Transverse colon (tissue), 4 donors: ENCODE measurements at regions not wholly inside any gene's neighbourhood (a gene's known extent, or its start where the extent isn't known, plus 50 kb on each side); places are given as distances from the start of the nearest gene placed in this dataset.

Experiments used
- CTCF ChIP-seq, 5 experiments: fragments of 200-600 bp in 3 of 5; fragments of 450-650 bp in 2 of 5; sonication (generic) in 3 of 5; IDR thresholded peaks; 1 replicate in 2 of 5; 2 replicates in 3 of 5; pipeline ENCODE4 v1.5.1; 2016 to 2017; ENCODE audit warnings: antibody characterized with exemption in 5 of 5, inconsistent platforms in 3 of 5, mild to moderate bottlenecking in 2 of 5, moderate library complexity in 1 of 5
- EP300 ChIP-seq: sonication (generic); formaldehyde crosslinking; IDR thresholded peaks from one replicate; pipeline ENCODE4 v1.6.1; 2017; ENCODE audit warnings: antibody characterized with exemption, low read depth
- POLR2A ChIP-seq: fragments of 450-650 bp; IDR thresholded peaks from one replicate; pipeline ENCODE4 v1.6.1; 2016; ENCODE audit warnings: antibody characterized with exemption, mild to moderate bottlenecking, moderate library complexity
- POLR2AphosphoS5 ChIP-seq, 3 donors: sonication (generic); formaldehyde crosslinking; IDR thresholded peaks; one replicate each; pipeline ENCODE4 v1.6.1; 2016; ENCODE audit warnings: antibody characterized with exemption in 3 of 3

GRCh38 chr11:23727387-23727786, 769.5 kb upstream of the LUZP2 start:
- TF ChIP-seq CTCF (IDR thresholded peaks at IDR 0.05) (no peak), POLR2A (no peak), POLR2AphosphoS5 (IDR thresholded peaks at IDR 0.05) (no peak), EP300 (no peak)
